CD4-positive, alpha-beta T cell (primary cell): ENCODE measurements at regions not wholly inside any gene's neighbourhood (a gene's known extent, or its start where the extent isn't known, plus 50 kb on each side); places are given as distances from the start of the nearest gene placed in this dataset.

Source experiments
- ATAC-seq: fragments of 200-7000 bp; cut with Tn5 transposase; one replicate; pipeline ENCODE4 v1.10.0; 2022; ENCODE audit warnings: mild to moderate bottlenecking; ENCODE audit not compliant: poor library complexity
- CTCF ChIA-PET: fragments of 350-600 bp; sonication (Branson Sonifier 250); formaldehyde crosslinking; loops from one replicate; lab custom pipeline; 2021; ENCODE audit warnings: antibody characterized with exemption, inconsistent platforms; lab: Charles Lee
- POLR2A ChIA-PET: fragments of 350-600 bp; sonication (Branson Sonifier 250); formaldehyde crosslinking; loops from one replicate; lab custom pipeline; 2021; ENCODE audit warnings: antibody characterized with exemption, inconsistent platforms; lab: Charles Lee
- DNase-seq, 14 experiments: peaks; one replicate each; pipeline ENCODE4 v3.0.0-alpha.2; 2013 to 2020; ENCODE audit warnings: mixed read lengths in 2 of 14
- H3K27ac ChIP-seq, 2 donors: one replicate each; pipeline versions ENCODE4 v1.5.1 to v1.7.0; 2013; ENCODE audit warnings: low read length in 2 of 2, low read depth in 1 of 2, mild to moderate bottlenecking in 1 of 2
- H3K27me3 ChIP-seq, 2 experiments: 1 replicate in 1 of 2; 2 replicates in 1 of 2; pipeline versions ENCODE4 v1.6.1 to v1.7.0; 2013; ENCODE audit warnings: low read length in 2 of 2, control low read depth in 1 of 2, mild to moderate bottlenecking in 1 of 2, moderate library complexity in 1 of 2; ENCODE audit not compliant: insufficient read depth in 2 of 2, control insufficient read depth in 1 of 2
- H3K36me3 ChIP-seq: one replicate; pipeline ENCODE4 v1.6.1; 2013; ENCODE audit warnings: low read length, control low read depth; ENCODE audit not compliant: insufficient read depth
- H3K4me1 ChIP-seq: one replicate; pipeline ENCODE4 v1.6.1; 2013; ENCODE audit warnings: low read length, control low read depth; ENCODE audit not compliant: insufficient read depth
- H3K4me3 ChIP-seq: one replicate; pipeline ENCODE4 v1.5.1; 2013; ENCODE audit warnings: mild to moderate bottlenecking, low read length, moderate library complexity
- H3K9me3 ChIP-seq, 2 experiments: 1 replicate in 1 of 2; 2 replicates in 1 of 2; pipeline versions ENCODE4 v1.6.1 to v1.7.0; 2013; ENCODE audit warnings: low read length in 2 of 2, mild to moderate bottlenecking in 2 of 2, control low read depth in 1 of 2, moderate library complexity in 1 of 2; ENCODE audit not compliant: control insufficient read depth in 1 of 2, insufficient read depth in 1 of 2
- H3K27ac Mint-ChIP-seq: one replicate; pipeline ENCODE4 v1.8.0; 2020; ENCODE audit warnings: mixed read lengths
- H3K27me3 Mint-ChIP-seq: one replicate; pipeline ENCODE4 v1.8.0; 2021; ENCODE audit warnings: mixed read lengths
- H3K36me3 Mint-ChIP-seq: one replicate; pipeline ENCODE4 v1.8.0; 2021; ENCODE audit warnings: low read depth, mixed read lengths
- H3K4me1 Mint-ChIP-seq: one replicate; pipeline ENCODE4 v1.8.0; 2021; ENCODE audit warnings: low read depth, mixed read lengths
- H3K4me3 Mint-ChIP-seq: one replicate; pipeline ENCODE4 v1.8.0; 2020; ENCODE audit warnings: mild to moderate bottlenecking, mixed read lengths
- H3K9me3 Mint-ChIP-seq: one replicate; pipeline ENCODE4 v1.8.0; 2020; ENCODE audit warnings: mixed read lengths
- intact Hi-C, 2 experiments: fragments of 100-400 bp; cut with DNase I in 1 of 2; cut with micrococcal nuclease in 1 of 2; formaldehyde crosslinking; loops; one replicate each; pipeline versions ENCODE4 v1.15.1 to v1.9.0; 2023 to 2025; cut with DNase I, micrococcal nuclease
- TF ChIP-seq, protein P1 (sequence below): fragments of 200-600 bp; IDR thresholded peaks from one replicate; pipeline ENCODE4 v1.8.0; 2022; ENCODE audit warnings: antibody characterized with exemption, mild to moderate bottlenecking

GRCh38 chr9:14471041-14471440 is 157.1 kb upstream of the NFIB start:
- Mint-ChIP-seq H3K4me3 (no peak overlapping the region), H3K36me3 (no peaks in the 10 kb centered on the region), H3K27me3 (peaks cover 10% of the 10 kb centered on the region), H3K9me3 (no peaks in the 10 kb centered on the region), H3K27ac (no peak overlapping the region), H3K4me1 (no peaks in the 10 kb centered on the region)
- H3K4me3 ChIP-seq = no peak overlapping the region
- H3K27ac ChIP-seq = no peak overlapping the region
- H3K9me3 ChIP-seq = no peaks in the 10 kb centered on the region
- ATAC-seq (no peak), DNase-seq (no peak)
- no peaks in the 10 kb centered on the region for H3K27me3 ChIP-seq
- TF ChIP-seq, protein P1, sequence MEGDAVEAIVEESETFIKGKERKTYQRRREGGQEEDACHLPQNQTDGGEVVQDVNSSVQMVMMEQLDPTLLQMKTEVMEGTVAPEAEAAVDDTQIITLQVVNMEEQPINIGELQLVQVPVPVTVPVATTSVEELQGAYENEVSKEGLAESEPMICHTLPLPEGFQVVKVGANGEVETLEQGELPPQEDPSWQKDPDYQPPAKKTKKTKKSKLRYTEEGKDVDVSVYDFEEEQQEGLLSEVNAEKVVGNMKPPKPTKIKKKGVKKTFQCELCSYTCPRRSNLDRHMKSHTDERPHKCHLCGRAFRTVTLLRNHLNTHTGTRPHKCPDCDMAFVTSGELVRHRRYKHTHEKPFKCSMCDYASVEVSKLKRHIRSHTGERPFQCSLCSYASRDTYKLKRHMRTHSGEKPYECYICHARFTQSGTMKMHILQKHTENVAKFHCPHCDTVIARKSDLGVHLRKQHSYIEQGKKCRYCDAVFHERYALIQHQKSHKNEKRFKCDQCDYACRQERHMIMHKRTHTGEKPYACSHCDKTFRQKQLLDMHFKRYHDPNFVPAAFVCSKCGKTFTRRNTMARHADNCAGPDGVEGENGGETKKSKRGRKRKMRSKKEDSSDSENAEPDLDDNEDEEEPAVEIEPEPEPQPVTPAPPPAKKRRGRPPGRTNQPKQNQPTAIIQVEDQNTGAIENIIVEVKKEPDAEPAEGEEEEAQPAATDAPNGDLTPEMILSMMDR = no peak
- ChIA-PET CTCF (no interaction called here), POLR2A (no interaction called here)
- intact Hi-C loops = no loop called here
- no peaks in the 10 kb centered on the region for H3K4me1 ChIP-seq
- H3K36me3 ChIP-seq = no peaks in the 10 kb centered on the region

- ATAC-seq (no peak), DNase-seq (no peak)
- H3K4me1 ChIP-seq = no peaks in the 10 kb centered on the region
- H3K9me3 Mint-ChIP-seq = no peaks in the 10 kb centered on the region
- H3K9me3 ChIP-seq = no peaks in the 10 kb centered on the region
- TF ChIP-seq, protein P1 = no peak
- no peaks in the 10 kb centered on the region for H3K4me1 Mint-ChIP-seq
- no peak overlapping the region for H3K27ac ChIP-seq
- no peaks in the 10 kb centered on the region for H3K36me3 Mint-ChIP-seq
- ChIA-PET CTCF (no interaction called here), POLR2A (no interaction called here)
- H3K27me3 Mint-ChIP-seq = peaks cover 10% of the 10 kb centered on the region
- no peaks in the 10 kb centered on the region for H3K27me3 ChIP-seq
- no peaks in the 10 kb centered on the region for H3K36me3 ChIP-seq
- intact Hi-C loops = no loop called here
- H3K27ac Mint-ChIP-seq = no peak overlapping the region
- no peak overlapping the region for H3K4me3 ChIP-seq
- H3K4me3 Mint-ChIP-seq = no peak overlapping the region
Measured at GRCh38 chr9:14467675-14468374, 153.9 kb upstream of the NFIB start.

DNA sequence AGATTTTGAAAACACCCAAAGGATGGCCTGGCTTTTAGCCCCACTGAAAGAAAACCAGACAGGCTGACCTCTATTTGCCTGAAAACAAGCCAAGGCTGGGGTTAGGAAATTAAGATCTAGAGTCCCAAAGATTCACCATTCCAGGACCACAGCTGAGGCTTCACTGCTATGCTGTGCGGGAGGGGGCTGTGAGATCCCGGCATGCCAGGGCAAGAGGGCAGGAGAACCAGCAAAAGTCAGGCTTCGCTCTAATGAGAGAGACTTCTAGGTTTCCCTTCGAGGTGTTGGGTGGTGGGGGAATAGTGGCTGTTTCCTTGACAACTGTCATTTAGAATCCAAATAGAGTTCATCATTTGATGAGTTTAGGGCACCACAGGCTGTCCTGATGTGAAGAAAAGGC is 152.9 kb upstream of the NFIB start:
- ChIA-PET POLR2A (no interaction called here), CTCF (no interaction called here)
- no peak overlapping the region for H3K4me3 ChIP-seq
- TF ChIP-seq, protein P1 = no peak
- no peak overlapping the region for H3K27ac ChIP-seq
- DNase-seq (no peak), ATAC-seq (no peak)
- intact Hi-C loops = no loop called here
- H3K36me3 ChIP-seq = no peaks in the 10 kb centered on the region
- no peaks in the 10 kb centered on the region for H3K9me3 Mint-ChIP-seq
- no peaks in the 10 kb centered on the region for H3K27me3 ChIP-seq
- no peak overlapping the region for H3K4me3 Mint-ChIP-seq
- H3K9me3 ChIP-seq = no peaks in the 10 kb centered on the region
- H3K27ac Mint-ChIP-seq = no peak overlapping the region
- H3K27me3 Mint-ChIP-seq = peaks cover 7% of the 10 kb centered on the region
- no peaks in the 10 kb centered on the region for H3K4me1 Mint-ChIP-seq
- H3K36me3 Mint-ChIP-seq = no peaks in the 10 kb centered on the region
- no peaks in the 10 kb centered on the region for H3K4me1 ChIP-seq
